Activated CD8-positive, alpha-beta memory T cell treated with anti-CD3 and anti-CD28 coated beads for 48 hours (primary cell): ENCODE measurements at regions not wholly inside any gene's neighbourhood (a gene's known extent, or its start where the extent isn't known, plus 50 kb on each side); places are given as distances from the start of the nearest gene placed in this dataset.

Experiments
- DNase-seq, 3 experiments: peaks; one replicate each; pipeline ENCODE4 v3.0.0-alpha.2; 2020; ENCODE audit warnings: low read depth in 2 of 3, low spot score in 2 of 3

DNA sequence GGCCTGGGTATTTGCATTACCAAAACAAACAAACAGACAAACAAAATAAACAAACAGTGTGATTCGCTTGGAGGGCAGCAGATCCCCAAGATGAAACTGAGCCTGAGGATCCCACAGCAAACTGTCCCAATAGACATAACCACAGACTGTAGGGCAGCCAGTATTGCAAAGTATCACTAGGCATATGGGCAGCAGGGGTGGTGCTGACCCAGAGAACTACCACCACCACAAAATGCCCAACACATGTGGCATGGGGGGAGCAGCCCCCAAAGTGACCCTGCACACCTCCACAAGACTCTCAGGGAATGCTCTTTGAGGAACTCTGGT lies 330.1 kb downstream of the CYRIA start:
- no peak for DNase-seq

DNA sequence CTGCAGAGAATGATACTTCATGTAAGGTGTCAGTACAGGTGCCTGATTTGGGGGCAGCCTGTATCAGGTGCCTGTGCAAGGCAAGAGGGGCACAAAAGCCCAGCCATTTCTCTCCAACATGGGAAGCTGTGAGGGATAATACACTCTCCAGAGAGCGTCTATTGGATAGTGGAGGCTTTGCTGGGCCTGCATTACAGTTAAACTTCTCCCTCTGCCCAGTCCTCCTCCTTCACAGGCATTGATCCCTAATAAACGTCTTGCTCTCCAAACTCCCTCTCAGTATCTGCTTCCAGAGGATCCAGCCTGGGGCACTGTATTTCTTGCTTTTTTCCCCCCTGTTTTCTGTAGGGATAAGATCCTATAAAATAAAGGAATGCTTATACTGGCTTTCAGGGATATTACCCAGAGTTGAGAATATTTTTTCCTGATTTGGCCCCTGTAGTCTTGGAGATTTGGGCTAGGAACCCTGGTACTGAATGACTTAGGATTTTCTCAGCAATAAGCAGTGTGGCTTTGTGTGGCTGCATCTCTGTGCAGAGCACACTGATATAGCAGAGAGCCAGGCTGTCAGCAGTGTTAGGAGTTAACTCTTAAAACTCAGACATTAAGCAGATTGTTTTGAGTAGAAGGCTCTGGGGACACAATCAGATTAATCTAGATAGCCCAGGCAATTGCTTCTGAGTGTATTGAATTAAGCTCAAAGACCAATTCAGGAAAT lies 330.6 kb downstream of the CYRIA start:
- DNase-seq: no peak

DNA sequence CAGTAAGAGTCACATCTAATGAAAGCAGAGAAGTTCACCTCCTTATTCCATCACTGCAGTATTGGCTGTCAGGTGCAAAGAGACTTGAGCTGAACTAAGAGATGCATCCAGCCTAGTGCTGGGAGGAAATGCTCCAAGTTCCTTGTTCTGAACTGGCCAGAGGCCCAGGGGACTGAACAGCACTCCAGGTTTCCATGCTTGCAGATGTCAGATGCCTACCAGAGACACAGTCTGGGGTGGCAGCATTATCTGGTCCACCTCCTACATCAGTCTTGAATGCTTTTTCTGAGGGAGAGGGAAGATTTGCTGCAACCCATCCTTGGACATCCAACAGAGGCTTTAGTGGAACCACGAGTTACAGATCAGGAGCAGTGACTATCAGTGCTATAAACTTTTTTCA lies 331.3 kb downstream of the CYRIA start:
- no peak for DNase-seq

DNA sequence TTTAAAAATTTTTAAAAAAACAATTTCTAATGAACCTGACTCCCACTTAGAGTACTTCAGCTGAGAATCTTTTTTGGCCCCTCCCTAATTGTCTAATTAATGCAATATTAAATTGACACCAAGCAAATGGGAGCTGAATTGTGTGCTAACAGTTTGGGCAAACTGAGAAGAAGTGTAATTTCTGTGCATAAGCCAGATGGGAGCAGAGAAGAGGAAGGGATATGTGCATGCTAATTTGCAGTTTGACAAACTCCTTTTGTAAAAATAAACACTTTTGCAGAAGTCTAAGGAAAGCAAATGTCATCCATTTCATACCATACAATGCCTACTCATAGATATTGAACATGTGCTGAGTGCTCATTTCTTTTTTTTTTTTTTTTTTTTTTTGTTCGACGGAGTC lies 332.0 kb downstream of the CYRIA start:
- no peak for DNase-seq

DNA sequence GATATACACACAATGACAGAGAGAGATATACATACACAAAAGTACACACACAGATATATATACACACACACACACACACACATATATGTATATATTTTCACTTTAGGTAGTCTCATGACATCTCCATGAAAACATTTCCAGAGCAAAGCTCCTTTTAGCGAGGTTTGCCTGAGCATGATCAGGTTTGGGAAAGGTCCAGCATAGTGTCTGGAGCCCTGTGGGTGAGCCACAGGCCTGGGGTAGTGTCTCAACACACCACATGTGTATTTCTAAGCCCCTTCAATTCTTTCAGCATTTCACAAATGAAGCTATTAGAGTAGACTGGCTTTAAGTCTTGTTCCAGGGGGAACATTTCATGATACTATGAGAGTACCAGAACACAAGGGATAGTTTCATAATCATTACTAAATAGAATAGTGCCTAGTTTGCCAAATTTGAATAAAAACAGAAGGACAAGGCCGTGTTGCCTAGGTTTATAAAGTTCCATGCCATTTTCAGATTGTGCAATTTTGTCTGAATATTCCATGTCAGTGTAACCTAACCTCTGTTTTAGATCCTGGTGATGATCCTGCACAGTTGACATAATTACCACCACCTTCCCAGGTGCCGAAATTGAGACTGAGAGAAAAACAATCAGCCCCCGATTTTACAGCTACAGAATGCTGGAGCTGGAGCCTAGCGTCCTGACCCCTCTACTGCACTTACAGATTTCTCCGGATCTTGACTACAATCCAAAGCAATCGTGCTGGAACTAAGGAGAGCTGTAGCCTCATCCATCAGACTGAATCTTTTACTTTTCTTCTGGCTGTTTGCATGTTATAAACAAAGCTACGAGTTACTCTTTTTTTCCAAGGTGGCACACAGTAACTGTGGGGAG lies 332.7 kb downstream of the CYRIA start:
- DNase-seq: no peak

DNA sequence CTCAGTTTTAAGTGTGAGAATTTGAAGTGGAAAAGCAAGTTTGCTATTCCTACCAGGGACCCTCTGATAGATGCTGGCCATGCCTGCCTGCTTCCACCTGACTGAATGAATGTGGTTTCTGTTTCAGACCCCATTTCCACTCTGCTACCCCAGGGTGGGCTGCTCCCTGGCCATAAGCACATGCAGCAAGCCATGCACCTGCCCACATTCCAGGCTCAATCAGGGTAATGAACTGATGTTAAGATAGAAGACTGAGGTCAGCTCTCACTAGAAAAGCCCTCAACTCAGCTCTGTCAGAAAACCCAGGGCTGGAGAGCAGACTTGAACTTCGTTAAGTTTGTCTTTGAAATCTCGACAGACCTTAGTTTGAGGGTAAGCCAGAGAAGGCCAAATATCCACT lies 333.9 kb downstream of the CYRIA start:
- no peak for DNase-seq

DNA sequence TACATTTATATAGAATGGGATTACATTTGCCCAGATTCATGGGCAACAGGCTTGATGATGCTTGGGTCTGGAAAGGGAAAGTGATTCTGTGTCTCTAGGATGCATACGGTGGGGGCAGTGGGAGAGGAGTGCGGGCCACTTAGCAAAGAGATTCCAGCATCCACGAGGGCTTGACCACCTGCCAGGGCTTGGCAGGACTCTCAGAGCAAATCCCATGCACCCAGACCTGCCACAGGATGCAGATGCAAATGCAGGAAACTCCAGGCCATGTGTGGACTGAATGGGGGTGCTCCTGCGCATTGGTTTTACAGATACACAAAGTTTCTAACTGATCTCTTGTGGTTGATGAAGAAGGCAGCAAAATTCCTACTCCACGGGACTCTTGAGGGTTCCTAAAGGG lies 334.7 kb downstream of the CYRIA start:
- DNase-seq: no peak

DNA sequence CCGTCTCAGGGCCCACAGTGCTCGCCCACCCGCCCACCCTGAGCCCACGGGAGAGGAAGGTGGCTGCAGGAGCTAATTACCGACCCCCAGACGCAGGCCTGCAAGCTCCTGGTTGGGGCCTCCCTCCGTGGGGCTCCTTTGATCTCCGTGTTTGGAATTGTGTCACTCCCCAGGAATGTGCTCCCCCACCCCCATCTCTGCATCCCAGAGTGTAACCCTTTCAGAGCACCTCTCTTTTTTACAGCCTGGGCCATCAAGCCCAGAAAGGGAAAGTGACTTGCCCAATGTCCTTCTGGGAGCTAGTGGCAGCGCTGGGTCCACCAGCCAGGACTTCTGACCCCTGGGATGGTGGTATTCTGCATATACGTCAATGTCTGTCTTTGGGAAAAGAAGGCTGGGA lies 335.1 kb downstream of the CYRIA start:
- no peak for DNase-seq

DNA sequence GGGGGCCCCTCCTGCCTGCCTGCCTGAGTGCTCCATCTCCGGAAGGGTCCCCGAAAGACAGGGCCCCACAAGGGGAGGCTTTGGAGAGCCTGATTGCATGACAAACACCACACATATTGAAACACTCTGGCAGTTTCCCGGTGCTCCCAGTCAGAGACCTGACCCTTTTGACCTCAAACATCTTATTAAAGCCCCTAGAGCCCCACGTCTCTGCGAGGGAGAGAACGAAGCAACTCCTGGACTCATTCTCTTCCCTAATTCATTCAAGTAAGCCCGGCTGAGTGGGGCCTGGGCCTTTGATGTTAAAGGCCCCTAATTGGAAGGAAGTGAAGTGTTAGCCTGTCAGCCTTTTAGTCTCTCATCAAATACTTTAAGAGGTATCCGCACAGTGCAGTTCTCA lies 335.6 kb downstream of the CYRIA start:
- DNase-seq: no peak

DNA sequence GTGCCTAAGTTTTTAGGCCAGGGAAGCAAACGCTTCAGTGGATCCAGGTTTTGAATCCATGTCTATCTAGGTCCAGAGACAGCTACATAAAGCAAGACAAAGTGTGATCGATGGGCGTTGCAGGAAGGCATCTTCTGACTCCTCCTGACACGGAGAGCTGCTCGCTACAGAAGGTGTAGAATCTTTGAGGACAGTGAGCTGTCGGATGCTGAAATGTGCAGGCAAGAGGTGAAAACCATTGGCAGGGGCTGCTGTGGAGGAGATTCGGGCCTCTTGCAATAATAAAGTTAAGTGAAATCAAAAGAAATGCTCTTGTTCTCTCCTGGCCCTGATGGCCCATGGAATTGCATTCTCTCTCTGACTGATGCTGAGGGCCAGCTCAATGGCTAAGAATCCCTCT lies 336.2 kb downstream of the CYRIA start:
- DNase-seq: no peak

DNA sequence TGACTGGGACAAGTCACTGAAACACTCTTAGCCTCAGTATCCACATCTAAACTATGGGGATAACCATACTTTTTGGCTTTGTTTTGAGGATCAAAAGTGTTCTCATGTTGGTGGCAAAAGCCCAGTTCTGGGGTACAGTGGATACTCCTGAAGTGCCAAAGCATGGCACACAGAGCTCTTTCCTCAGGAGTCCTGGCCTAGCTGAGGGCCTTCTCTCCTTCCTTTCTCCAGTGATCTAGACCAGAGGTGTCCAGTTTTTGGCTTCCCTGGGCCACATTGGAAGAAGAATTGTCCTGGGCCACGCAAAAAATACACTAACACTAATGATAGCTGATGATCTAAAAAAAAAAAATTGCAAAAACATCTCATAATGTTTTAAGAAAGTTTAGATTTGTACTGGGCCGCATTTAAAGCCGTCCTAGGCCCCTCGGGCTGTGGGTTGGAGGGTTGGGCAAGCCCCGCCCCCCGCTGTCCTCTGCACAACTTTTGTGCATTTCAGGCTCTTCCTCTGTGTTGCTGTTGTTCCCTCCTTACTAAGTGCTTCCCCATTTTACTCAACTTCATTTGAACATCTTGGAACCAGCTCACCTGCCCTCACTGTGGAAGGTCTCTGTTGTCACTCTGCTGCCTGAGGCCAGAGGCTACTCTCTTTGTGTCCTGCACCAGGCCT lies 337.0 kb downstream of the CYRIA start:
- DNase-seq: no peak

DNA sequence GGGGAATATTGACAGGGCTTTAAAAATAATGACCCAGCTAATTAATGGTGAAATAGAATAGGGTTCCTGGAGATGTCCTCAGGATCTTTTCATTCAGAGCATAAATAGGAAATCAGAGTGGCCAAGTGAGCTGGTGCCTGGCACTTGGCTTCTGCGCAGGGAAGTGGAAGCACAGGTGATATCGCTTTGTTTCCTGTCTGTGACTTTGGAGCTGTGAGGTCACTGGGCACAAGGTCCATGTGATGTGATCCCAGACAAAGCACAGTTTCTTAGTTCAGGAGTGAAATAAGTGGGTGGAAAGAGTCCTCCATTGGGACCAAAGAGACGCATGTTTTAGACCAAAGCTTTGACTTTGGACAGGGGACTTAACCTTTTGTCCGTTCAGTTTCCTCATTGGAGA lies 338.3 kb downstream of the CYRIA start:
- DNase-seq: no peak

DNA sequence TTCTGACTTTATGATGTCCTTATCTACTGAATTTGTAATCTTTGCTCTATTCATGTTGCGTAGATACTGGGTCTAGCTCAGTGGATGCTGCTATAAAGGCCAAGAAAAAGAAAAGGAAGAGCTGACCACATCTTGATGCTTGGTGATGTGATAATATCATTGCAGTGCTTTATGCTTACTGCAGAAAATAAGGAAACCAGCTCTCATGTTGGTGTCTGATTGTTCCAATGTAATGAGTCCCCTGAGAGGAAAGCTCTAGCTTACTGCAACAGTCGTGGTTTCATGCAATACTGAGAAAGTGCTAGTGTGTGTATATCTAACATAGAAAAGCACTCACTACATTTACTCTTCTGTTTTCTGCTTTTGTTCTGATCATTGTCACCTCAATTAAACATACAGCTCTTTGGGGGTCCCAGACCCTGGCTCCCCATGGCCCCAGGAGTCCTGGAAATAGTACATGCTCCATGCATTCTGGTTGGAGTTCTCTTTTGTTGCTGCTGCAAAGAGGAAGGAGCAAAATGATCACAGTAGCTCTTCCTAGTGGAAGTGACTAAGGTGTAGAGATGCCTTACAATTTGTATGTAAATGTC lies 338.8 kb downstream of the CYRIA start:
- no peak for DNase-seq

DNA sequence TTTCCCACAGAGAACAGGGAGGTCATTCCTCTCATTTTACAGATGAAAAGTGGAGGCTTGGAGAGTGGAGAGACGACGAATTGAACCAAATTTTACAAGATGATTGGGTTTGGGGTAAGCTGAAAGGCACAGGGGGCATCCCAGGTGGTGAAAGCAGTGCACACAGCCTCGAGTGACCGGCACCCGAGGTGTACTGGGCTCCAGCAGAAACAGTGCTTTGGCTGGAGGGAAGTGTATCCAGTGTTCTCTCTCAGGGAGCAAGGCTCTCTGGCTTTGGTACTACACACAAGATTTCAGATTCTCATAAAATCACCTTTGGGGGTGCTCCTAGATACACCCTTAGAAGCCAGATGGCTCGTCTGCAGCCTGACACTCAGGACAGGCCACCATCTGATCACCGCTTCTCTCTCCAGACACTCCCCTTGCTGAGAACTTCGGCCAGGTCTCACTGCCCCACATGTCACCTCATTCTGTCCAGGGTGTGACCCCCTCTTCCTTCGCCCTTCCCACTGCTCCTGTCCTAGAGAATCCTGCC lies 339.6 kb downstream of the CYRIA start:
- no peak for DNase-seq

DNA sequence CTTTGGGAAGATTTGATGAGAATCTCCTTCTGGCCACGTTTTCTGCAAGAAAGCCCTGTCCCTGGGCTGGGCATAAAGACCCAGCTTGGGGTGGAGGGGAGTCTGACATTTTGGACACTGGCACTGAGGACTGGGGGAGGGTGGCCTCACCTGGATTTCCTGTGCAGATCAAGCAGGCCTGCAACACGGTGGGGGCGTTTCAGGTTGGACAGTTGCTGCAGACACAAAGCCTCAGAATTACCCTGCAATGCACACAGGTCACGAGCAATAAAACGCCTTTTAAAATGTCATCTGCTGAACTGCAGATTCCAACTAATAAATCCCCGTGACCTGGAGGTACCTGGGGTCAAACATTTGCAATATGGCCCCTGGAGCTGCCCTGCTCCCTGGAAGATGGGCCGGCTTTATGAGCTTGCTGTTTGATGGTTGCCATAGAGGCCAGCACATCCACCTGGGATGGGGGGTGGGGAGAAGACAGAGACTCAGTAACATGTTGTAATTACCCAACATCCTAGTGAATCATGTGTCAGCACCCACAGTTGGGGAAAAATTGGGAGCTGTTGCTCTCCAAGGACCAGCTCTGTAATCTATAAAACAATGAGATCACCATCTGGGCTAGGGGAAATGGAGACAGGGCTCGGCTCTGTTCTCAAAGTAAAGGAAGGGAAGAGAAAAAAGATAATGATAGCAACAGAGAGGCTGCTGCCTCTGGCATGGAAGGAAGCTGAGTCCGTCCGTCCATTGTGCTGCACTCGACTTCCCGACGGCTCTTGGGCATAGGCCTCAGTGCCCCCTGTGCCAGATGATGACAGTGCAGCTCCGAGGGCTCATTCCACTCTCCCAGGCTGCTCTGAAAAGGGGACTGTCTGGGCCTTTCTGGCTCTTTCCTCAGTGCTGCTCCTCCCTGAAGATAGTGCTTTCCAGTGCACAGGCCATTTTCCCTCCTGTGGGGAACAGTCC lies 340.3 kb downstream of the CYRIA start:
- DNase-seq: no peak

DNA sequence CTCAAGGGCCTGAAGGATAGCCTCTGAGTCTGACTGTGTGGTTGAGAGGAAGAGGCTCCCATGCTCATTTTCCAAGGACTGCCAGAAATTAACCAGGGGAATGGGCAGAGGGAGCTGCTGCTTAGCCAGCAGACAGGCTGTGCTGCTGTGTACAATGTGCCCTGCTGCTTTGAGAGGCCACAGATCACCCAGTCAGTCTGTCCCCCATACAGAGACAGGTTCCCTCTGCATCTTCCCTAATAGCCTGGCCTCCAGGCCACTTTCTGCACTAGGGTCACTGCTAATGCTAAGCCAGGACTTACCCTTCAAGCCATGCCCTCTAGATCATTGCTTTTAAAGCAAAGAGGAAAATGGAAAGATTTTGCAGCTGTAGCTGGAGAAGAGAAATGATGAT lies 341.1 kb downstream of the CYRIA start:
- DNase-seq: no peak

DNA sequence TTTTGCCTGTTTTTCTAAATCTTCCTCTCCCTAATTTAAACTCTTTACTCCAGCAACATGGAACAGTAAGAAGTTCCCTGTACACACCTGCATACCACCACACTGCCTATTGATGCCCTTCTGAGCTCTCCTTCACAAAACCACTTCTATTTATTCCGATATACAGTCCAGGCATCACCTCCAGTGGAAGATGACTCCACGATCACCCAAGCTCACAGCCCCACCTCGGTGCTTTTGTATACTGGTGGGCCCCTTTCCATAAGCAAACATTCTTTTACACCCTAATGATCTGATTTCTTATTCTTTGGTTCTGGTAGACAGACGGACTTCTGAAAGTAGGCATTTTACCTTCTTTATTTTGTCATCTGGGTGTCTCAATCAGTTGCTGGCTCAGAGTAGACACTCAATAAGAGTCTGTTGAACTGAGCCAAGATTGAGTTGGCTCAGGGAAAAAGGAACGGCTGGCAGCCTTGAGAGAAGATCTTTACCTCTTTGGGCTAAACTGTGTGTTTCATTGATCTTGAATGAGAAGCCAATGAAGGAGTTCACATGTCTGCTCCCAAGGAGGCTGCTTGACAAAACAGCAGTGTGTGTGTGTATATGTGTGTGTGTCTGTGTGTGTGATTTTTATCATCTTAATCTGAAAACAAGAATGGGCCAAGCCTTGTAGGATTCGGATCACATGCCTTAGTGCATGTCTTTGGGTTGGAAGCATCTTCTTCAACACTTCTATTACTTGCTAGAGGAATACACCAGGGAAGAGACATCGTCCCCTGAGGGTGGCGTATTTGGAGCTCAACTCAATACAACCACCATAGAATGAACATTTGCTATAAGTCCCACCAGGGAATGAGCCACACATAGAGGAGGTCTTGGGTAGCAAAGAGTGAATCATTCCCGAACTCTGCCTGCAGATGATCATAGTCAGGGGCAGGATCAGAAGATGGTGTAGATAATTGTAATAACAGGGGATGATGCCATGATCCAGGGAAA lies 341.8 kb downstream of the CYRIA start:
- DNase-seq: no peak

DNA sequence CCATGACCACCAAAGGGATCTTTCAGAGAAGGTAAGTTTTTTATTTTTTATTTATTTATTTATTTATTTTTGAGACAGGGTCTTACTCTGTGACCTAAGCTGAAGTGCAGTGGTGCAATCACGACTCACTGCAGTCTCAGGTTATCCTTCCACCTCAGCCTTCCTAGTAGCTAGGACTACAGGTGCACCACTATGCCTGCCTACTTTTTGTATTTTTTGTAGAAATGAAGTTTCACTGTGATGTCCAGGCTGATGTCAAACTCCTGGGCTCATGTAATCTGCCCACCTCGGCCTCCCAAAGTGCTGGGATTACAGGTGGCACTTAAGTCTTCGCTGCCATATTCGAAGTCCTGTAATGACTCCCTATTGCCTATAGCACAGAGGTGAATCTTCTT lies 342.5 kb downstream of the CYRIA start:
- DNase-seq: no peak
